GM20000 (cell line): ENCODE measurements at regions not wholly inside any gene's neighbourhood (a gene's known extent, or its start where the extent isn't known, plus 50 kb on each side); places are given as distances from the start of the nearest gene placed in this dataset.

Source experiments
- DNase-seq: peaks from one replicate; pipeline ENCODE4 v3.0.0; 2012; ENCODE audit warnings: low spot score
- CTCF ChIP-seq: IDR thresholded peaks from 2 replicates; pipeline ENCODE4 v1.5.1; 2012; ENCODE audit warnings: mild to moderate bottlenecking, control low read depth; ENCODE audit errors: extremely low read depth, missing control alignments

DNA sequence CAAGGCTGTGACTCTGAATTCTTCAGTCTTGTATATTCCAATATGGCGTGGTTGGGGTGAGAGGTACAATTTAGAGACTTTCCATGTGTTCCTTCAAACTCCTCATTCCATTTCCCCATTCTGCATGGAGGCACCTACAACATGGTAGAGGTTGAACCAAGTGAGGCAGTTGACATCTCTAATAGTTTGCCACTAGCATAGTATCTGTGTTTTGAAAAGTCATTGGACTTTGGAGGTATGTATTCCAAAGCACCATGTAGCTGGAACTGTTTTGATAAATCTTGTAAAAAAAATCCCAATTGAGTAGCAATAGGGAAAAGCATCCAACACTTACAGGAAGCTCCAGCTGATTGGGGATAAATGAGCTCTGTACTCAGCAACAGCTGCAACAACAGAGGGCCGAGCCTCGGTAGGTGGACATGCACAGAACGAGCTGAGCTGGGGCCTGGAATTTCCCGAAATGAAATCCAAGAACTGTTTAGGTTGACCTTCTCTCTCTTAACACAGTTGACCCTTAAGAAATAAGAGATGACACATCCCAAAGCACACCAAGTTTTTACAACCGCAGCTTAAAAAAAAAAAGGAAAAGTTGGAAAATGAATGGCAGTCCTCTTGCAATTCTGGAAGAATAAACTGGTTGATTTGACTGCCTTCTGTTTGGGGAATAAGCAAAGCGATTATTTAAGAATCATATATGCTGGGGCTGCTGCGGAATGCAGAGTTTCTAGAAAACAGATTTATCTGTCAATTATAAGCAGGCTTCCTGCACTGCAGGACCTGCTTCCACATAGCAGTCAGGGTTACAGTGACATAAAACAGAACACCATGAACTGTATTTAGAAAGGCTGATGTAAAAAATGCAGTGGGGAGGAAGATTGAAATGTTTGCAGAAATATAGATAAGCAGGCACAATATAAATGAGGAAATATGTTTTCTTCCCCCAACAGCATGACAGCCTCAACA is 194.6 kb upstream of the KRR1 start:
- TF ChIP-seq CTCF = no peak
- no peak for DNase-seq

DNA sequence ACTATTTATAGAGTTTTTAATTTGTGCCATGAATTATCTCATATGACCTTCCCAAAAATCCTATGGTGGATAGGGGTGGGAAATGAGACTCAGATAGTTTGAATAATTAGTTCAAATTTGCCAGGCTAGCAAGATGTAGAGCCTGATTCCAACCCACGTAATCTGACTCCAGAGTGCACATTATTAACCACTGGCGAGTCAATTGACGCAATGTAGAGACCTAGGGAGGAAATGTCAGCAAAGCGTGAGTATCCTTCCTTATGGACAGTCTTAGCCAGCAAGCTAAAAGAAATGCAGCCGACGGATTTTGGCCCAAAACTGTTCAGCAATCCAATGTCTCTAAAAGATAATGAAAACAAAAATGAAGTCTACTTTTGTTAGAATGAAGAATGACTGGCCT is 193.3 kb upstream of the KRR1 start:
- no peak for DNase-seq

DNA sequence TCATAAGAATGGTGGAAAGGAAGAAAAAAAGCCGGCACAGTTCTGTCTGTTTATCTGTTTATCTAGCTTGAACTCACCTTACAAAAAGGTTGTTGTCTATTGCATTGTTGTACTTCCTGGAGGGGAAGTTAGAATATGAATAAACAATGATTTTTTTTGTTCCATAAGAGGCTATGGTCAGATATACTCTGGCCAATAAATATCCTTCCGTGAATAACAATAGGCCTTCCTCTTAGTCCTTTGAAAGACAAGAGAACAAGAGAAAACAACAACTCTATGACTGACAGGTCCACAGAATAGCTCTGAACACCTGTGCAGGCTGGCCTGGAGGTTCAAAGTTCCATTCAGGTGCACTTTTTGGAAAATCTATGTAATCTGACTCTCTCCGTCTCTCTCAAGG is 192.8 kb upstream of the KRR1 start:
- no peak for DNase-seq
- TF ChIP-seq CTCF = no peak

More for the DNA sequence above, 193.3 kb upstream of the KRR1 start:
- no peak for TF ChIP-seq CTCF

GRCh38 chr12:75703131-75703530 is 191.7 kb upstream of the KRR1 start:
- DNase-seq = no peak
- no peak for TF ChIP-seq CTCF

DNA sequence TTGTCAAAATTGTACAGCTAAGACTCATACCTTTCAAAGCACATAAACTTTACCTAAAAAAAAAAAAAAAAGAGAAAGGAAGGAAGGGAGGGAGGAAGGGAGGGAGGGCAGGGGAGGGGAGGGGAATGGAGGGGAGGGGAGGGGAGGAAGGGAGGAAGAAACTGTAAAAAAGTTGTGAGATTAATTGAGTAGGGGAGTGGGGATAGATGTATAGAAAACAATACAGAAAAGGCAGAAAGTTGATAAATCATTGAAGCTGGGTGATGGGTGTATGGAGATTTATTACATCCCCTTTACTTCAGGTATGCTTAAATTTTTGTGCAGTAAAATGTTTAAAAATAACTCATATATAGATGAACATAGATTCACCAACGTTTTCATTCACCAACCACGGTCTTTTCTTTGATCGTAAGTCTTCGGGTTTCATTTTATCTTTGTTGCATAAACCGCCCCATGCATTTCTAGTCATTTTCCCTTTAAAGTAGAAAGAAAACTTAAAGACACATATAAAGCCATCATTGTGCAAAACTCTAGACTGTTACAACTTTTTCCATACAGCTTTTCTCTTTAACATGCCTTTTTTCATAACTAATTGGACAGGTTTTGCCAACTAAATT is 191.2 kb upstream of the KRR1 start:
- DNase-seq = no peak
- TF ChIP-seq CTCF = no peak

GRCh38 chr12:75701859-75702258 is 190.4 kb upstream of the KRR1 start:
- DNase-seq = no peak
- TF ChIP-seq CTCF = no peak
